Skeletal muscle satellite cell (primary cell): ENCODE measurements at regions not wholly inside any gene's neighbourhood (a gene's known extent, or its start where the extent isn't known, plus 50 kb on each side); places are given as distances from the start of the nearest gene placed in this dataset.

Experiments
- H3K27me3 ChIP-seq: 2 replicates; pipeline ENCODE4 v1.7.0; 2013; ENCODE audit warnings: low read length; ENCODE audit not compliant: control insufficient read depth, insufficient read depth
- H3K36me3 ChIP-seq: 2 replicates; pipeline ENCODE4 v1.7.0; 2013; ENCODE audit warnings: mild to moderate bottlenecking, control low read depth, low read length; ENCODE audit not compliant: insufficient read depth
- H3K4me1 ChIP-seq: 2 replicates; pipeline ENCODE4 v1.7.0; 2013; ENCODE audit warnings: low read length; ENCODE audit not compliant: control insufficient read depth, insufficient read depth
- H3K4me2 ChIP-seq: 2 replicates; pipeline ENCODE4 v1.7.0; 2013; ENCODE audit warnings: mild to moderate bottlenecking, low read length
- H3K4me3 ChIP-seq: 2 replicates; pipeline ENCODE4 v1.7.0; 2013; ENCODE audit warnings: low read length
- H3K9ac ChIP-seq: 2 replicates; pipeline ENCODE4 v1.7.0; 2013; ENCODE audit warnings: mild to moderate bottlenecking, low read depth, low read length, moderate library complexity
- H3K9me3 ChIP-seq: replicated peaks from 2 replicates; pipeline ENCODE4 v1.7.0; 2013; ENCODE audit warnings: mild to moderate bottlenecking, control low read depth, low read length

DNA sequence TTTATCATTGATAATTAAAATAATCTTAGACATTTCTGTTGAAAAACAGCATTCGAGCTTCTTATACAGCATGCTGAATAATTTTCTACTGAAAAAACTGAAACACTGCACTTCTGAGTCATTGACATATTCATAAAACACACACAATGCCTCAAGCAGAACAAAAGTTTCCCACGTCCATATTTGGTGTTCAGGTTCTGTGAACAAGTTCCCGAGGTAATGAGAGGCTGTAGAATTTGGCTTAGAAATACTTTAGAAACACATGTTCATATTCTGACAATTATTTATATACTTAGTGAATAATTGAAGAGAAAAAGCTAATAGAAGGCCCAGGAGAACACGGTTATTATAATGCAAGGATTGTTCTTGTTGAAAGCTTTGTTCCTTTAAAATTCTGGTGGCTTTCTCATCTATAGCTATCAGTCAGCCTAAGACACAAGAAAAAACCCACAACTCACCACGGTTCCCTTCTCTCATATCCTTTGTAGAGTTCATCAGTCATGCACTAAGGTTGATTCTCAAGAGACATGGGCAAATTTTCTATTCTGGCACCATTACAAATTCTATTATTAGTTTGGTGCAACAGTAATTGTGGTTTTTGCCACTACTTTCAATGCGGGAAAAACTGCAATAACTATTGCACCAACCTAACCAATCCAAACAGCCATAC lies 194.4 kb downstream of the TMX3 start:
- Histone ChIP-seq H3K4me3 (no peak overlapping the region), H3K9ac (no peak overlapping the region), H3K36me3 (no peaks in the 10 kb centered on the region), H3K27me3 (no peaks in the 10 kb centered on the region), H3K4me1 (peaks cover 7% of the 10 kb centered on the region), H3K9me3 (no peaks in the 10 kb centered on the region), H3K4me2 (no peak overlapping the region)

DNA sequence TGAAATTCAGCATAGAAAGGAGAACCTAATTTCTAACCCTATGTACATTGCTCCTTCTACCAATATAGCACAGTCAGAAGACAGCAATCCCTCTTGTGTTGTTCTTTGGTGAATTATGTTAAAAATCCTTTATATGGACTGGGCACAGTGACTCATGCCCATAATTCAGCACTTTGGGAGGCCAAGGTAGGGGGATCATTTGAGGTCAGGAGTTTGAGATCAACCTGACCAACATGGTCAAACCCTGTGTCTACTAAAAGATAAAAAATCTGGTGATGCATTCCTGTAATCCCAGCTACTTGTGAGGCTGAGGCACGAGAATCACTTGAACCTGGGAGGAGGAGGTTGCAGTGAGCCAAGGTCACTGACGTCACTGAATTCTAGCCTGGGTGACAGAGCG lies 195.6 kb downstream of the TMX3 start:
- no peak overlapping the region for H3K4me2 ChIP-seq
- H3K9ac ChIP-seq = no peak overlapping the region
- no peaks in the 10 kb centered on the region for H3K9me3 ChIP-seq
- no peaks in the 10 kb centered on the region for H3K36me3 ChIP-seq
- peaks cover 7% of the 10 kb centered on the region for H3K4me1 ChIP-seq
- H3K4me3 ChIP-seq = no peak overlapping the region
- H3K27me3 ChIP-seq = no peaks in the 10 kb centered on the region

DNA sequence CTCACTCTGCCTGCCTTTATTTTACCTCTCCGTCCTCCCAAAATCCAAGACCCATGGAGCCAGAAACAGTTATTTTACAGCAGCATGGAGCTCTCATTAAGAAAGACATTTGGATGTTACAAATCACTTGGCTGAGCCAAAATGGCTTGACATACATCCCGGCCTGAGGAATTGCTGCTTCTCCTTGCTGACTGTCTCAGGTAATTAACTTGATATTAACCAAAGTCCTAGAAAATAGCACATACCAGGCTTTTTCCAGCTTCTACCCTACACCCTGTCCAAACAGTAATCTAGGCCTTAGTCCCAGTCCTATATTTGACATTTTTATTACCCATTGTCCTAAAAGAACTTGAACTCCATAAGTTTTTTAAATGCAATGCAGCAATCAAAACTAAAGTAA lies 205.0 kb downstream of the TMX3 start:
- Histone ChIP-seq H3K4me3 (no peak overlapping the region), H3K9me3 (no peaks in the 10 kb centered on the region), H3K4me2 (no peak overlapping the region), H3K9ac (no peak overlapping the region), H3K27me3 (no peaks in the 10 kb centered on the region), H3K36me3 (no peaks in the 10 kb centered on the region), H3K4me1 (peaks cover 6% of the 10 kb centered on the region)

DNA sequence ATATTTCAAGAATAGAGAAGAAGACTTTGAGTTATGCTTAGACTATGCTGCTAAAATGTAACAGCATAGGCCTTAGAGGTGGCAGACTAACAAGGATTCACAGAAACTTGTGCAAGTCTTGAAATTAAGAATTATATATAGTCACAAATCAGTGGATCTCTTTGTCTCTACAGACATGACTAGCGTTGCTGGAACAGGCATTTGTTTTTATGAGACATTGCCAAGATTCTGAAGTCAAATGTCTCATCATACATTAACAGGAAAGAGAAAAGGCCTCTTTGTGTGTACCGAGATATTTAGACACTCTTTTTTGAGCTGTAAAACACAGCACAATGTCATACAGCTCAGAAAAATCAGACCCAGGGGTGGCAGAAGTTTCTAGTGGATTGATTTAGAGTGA lies 207.1 kb downstream of the TMX3 start:
- Histone ChIP-seq H3K4me1 (peaks cover 6% of the 10 kb centered on the region), H3K4me3 (no peak overlapping the region), H3K4me2 (no peak overlapping the region)

DNA sequence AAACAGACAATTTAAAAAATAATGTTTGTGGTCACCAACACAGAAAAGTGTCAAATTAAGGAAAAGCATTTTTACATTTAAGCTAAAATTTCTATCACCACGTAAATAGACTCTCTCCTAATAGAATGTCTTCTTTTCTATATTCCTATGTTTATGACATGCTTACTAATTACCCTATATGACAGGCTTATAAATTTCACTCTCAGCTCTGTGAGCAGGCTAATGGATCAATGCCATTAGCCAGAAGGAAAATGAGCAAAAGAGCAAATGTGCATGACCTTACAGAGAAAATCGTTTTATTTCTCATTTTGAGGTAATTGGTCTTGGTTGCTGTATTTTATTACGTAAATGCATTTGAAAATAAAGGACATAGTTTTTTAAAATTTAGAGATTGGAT lies 209.7 kb downstream of the TMX3 start:
- H3K4me3 ChIP-seq = no peak overlapping the region
- no peaks in the 10 kb centered on the region for H3K9me3 ChIP-seq
- H3K36me3 ChIP-seq = no peaks in the 10 kb centered on the region
- no peak overlapping the region for H3K9ac ChIP-seq
- H3K4me1 ChIP-seq = peaks cover 6% of the 10 kb centered on the region
- no peak overlapping the region for H3K4me2 ChIP-seq
- no peaks in the 10 kb centered on the region for H3K27me3 ChIP-seq

More for the DNA sequence above, 207.1 kb downstream of the TMX3 start:
- H3K27me3 ChIP-seq = no peaks in the 10 kb centered on the region
- no peaks in the 10 kb centered on the region for H3K9me3 ChIP-seq
- no peak overlapping the region for H3K9ac ChIP-seq
- no peaks in the 10 kb centered on the region for H3K36me3 ChIP-seq

DNA sequence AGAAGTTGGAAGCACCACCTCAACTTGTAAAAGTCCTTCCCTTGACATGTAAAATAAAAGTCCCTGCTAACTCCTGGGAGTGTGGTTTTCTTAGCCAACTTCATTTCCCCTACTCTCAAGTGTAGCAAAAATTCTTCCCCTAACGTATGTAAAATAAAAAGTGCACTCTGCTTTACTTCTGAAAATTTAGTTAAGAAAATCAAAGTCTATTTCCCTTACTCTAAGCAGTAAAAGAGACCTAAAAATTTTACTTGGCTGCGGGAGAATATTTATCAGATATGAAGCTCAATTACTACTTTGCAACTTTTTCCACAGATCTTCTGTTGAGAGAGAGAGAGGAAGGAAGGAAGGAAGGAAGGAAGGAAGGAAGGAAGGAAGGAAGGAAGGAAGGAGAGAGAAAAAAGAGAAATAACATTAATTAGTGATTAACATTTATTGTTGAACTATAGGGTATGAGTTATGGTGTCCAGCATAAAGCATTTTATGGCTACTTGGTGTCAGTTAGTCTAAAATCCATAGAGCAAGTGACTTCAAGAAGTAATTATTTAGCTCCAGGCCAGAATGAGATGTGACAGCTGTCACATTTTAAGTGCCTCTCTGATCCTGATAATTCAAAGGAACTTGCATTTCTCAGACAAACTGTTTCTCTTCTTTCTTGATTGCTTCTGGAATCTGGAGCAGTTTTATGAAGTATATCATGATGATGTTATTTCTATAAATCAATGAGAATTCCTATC lies 210.3 kb downstream of the TMX3 start:
- no peak overlapping the region for H3K4me3 ChIP-seq
- H3K27me3 ChIP-seq = no peaks in the 10 kb centered on the region
- H3K9ac ChIP-seq = no peak overlapping the region
- no peaks in the 10 kb centered on the region for H3K9me3 ChIP-seq
- no peaks in the 10 kb centered on the region for H3K36me3 ChIP-seq
- peaks cover 6% of the 10 kb centered on the region for H3K4me1 ChIP-seq
- no peak overlapping the region for H3K4me2 ChIP-seq

DNA sequence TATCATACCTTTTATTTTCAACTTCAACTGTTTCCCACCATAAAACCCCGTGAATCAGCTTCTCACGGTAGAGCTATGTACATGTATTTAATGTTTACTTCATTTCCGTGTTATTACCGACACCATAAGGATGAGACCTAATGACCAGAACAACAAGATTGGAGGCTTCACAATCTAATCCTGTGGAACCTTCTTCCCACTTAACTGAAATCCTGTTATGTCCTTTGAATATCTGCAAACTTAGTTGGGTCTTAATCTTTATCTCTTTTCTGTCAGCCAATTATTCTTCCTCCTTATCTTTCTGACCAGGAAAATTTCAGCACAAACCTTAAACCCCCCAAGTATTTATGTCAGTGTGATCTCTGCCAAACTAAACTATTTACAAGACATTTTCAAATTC lies 214.4 kb downstream of the TMX3 start:
- H3K9ac ChIP-seq = no peak overlapping the region
- no peaks in the 10 kb centered on the region for H3K4me1 ChIP-seq
- no peak overlapping the region for H3K4me3 ChIP-seq
- no peaks in the 10 kb centered on the region for H3K27me3 ChIP-seq
- H3K9me3 ChIP-seq = no peaks in the 10 kb centered on the region
- H3K36me3 ChIP-seq = no peaks in the 10 kb centered on the region
- H3K4me2 ChIP-seq = no peak overlapping the region

DNA sequence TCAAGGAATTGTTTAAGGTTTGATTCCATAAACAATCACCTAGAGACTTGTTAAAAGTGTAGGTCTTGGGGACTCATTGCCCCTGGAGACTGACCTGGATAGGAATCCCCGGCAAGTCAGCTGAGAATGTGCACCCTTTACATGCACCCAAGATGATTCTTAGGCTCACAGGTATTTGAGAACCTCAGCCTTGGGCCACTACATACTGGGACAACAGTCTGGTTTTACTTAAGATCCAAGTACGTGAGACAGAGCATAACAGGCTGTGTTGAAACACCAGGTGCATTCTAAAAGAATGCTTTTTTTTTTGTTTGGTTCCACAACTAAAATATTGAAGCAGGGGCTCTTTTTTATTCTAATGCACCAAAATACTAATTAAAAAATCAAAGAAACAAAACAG lies 215.8 kb downstream of the TMX3 start:
- Histone ChIP-seq H3K4me2 (no peak overlapping the region), H3K9me3 (no peaks in the 10 kb centered on the region), H3K9ac (no peak overlapping the region), H3K4me3 (no peak overlapping the region), H3K4me1 (peaks cover 8% of the 10 kb centered on the region), H3K27me3 (no peaks in the 10 kb centered on the region), H3K36me3 (no peaks in the 10 kb centered on the region)

DNA sequence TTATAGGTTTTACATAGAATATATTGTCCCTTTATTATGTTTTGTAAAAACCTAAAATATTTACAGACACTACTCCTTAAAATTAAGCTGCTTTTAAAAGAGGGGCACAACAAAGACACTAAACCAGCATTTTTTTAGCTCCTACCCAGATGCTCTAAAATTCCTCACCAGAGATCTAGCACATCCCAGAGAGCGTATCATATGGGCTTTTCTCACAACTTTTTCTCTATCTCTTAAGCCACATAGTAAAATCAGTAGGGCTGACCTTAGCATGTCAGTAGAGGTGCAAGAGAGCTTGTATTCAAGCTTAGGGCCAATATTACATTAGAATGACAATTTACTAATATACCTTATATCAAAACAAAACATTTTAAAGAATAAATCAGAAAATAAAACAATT lies 216.3 kb downstream of the TMX3 start:
- H3K9ac ChIP-seq = no peak overlapping the region
- no peak overlapping the region for H3K4me3 ChIP-seq
- H3K27me3 ChIP-seq = no peaks in the 10 kb centered on the region
- H3K4me2 ChIP-seq = no peak overlapping the region
- no peaks in the 10 kb centered on the region for H3K9me3 ChIP-seq
- H3K4me1 ChIP-seq = peaks cover 8% of the 10 kb centered on the region
- H3K36me3 ChIP-seq = no peaks in the 10 kb centered on the region

DNA sequence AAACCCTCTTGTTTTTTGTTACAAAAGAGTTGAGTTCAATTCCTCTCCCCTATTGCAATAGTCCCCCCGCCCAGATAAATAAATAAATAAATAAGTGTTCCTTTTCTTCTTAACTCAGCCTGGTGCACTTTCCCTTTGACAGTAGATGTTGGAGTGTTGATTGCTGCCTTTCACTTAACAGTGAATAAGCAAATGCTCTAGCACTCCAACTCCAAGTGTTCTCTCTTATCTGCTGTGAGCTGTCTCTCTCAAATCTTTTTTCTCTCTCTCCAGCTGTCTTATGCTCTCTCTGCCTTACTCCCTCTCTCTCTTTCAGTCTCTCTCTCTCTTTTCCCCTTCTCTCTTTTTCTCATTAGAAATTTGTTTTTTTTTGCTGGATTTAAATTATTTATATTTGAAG lies 216.7 kb downstream of the TMX3 start:
- Histone ChIP-seq H3K9me3 (no peaks in the 10 kb centered on the region), H3K36me3 (no peaks in the 10 kb centered on the region), H3K4me2 (no peak overlapping the region), H3K9ac (no peak overlapping the region), H3K27me3 (no peaks in the 10 kb centered on the region), H3K4me3 (no peak overlapping the region), H3K4me1 (peaks cover 8% of the 10 kb centered on the region)

DNA sequence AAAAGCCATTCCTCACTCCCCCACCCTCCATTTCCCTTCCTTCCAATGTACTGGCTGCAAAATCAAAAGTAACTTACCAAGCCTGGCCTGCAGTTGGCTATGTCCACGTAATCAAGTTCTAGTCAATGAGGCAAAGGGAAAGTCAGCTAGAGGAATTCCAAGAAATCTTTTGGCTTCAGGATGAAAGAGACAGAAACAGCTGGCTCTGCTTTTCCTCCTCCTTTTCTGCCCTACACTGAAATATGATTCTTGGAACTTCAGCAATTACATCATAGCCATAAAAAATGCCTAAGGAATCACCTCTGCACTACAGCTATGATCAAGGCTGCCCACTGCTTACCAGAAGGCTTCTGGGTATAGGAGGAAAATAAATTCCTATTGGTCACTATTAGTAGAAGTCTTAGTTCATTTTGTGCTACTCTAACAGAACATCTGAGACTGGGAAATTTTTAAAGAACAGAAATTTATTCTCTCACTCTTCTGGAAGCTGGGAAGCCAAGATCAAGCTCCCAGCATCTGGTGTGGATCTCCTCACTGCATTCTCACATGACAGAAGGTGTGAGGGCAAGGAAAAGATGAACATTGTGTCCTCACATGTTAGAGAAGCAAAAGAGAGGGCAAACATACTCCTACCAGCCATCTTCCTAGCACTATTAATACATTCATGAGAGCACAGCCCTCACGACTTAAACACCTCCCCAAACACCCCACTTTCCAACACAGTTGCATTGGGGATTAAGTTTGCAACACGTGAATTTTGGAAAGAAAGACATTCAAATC lies 219.9 kb downstream of the TMX3 start:
- no peaks in the 10 kb centered on the region for H3K27me3 ChIP-seq
- no peak overlapping the region for H3K4me2 ChIP-seq
- H3K9me3 ChIP-seq = no peaks in the 10 kb centered on the region
- no peak overlapping the region for H3K4me3 ChIP-seq
- peaks cover 8% of the 10 kb centered on the region for H3K4me1 ChIP-seq
- H3K9ac ChIP-seq = no peak overlapping the region
- H3K36me3 ChIP-seq = no peaks in the 10 kb centered on the region
